SK-N-SH (cell line): ENCODE measurements at regions not wholly inside any gene's neighbourhood (a gene's known extent, or its start where the extent isn't known, plus 50 kb on each side); places are given as distances from the start of the nearest gene placed in this dataset.

Experiments used
- CTCF ChIA-PET: fragments of 300-600, 350-600 bp; formaldehyde crosslinking; extraction: SDS; loops from one replicate; lab custom pipeline; 2021; lab: Yijun Ruan, JAX
- POLR2A ChIA-PET: fragments of 350-600 bp; sonication (Branson Sonifier 250); formaldehyde crosslinking; extraction: SDS; loops from one replicate; lab custom pipeline; 2020; ENCODE audit warnings: antibody characterized with exemption, inconsistent platforms; lab: Yijun Ruan, JAX
- DNase-seq: peaks from one replicate; pipeline ENCODE4 v3.0.0; 2012
- H2AFZ ChIP-seq: fragments of 200-600 bp; sonication (generic); 2 replicates; pipeline ENCODE4 v1.8.1; 2016; ENCODE audit warnings: antibody characterized with exemption, mild to moderate bottlenecking, low read depth
- H3F3A ChIP-seq: fragments of 200-600 bp; sonication (generic); replicated peaks from 2 replicates; pipeline ENCODE3; 2016; ENCODE audit warnings: antibody characterized with exemption, mild to moderate bottlenecking; ENCODE audit not compliant: insufficient read depth
- H3K27ac ChIP-seq, 2 experiments: fragments of 200-500 bp in 1 of 2; fragments of 200-600 bp in 1 of 2; sonication (Bioruptor generic) in 1 of 2; sonication (generic), shearing (Covaris generic) in 1 of 2; 2 replicates each; pipeline versions ENCODE4 v1.5.1 to v1.6.1; 2014 to 2016; ENCODE audit warnings: low read depth in 2 of 2, inconsistent platforms in 1 of 2, low read length in 1 of 2, mild to moderate bottlenecking in 1 of 2, mixed read lengths in 1 of 2
- H3K27me3 ChIP-seq: fragments of 200-600 bp; sonication (generic), shearing (Covaris generic); 2 replicates; pipeline ENCODE4 v1.6.1; 2016; ENCODE audit warnings: mixed run types; ENCODE audit not compliant: insufficient read depth
- H3K36me3 ChIP-seq, 2 experiments: fragments of 200-500 bp in 1 of 2; fragments of 200-600 bp in 1 of 2; sonication (Bioruptor generic) in 1 of 2; sonication (generic) in 1 of 2; replicated peaks in 1 of 2; 2 replicates each; pipeline versions ENCODE3 to v1.5.1; 2014 to 2016; ENCODE audit warnings: low read length in 1 of 2, mild to moderate bottlenecking in 1 of 2; ENCODE audit not compliant: insufficient read depth in 2 of 2, control insufficient read depth in 1 of 2
- H3K4me1 ChIP-seq, 2 experiments: fragments of 200-500 bp in 1 of 2; fragments of 200-600 bp in 1 of 2; sonication (Bioruptor generic) in 1 of 2; sonication (generic), shearing (Covaris generic) in 1 of 2; 2 replicates each; pipeline versions ENCODE4 v1.5.1 to v1.6.1; 2014 to 2016; ENCODE audit warnings: low read depth in 1 of 2, low read length in 1 of 2, mixed run types in 1 of 2; ENCODE audit not compliant: insufficient read depth in 2 of 2, control insufficient read depth in 1 of 2
- H3K4me2 ChIP-seq: fragments of 200-600 bp; sonication (generic), shearing (Covaris generic); 2 replicates; pipeline ENCODE4 v1.6.1; 2017; ENCODE audit warnings: mixed run types
- H3K4me3 ChIP-seq, 2 experiments: fragments of 200-500 bp in 1 of 2; fragments of 200-600 bp in 1 of 2; sonication (Bioruptor generic) in 1 of 2; sonication (generic), shearing (Covaris generic) in 1 of 2; 2 replicates each; pipeline versions ENCODE4 v1.5.1 to v1.8.1; 2014 to 2016; ENCODE audit warnings: low read depth in 2 of 2, inconsistent platforms in 1 of 2, low read length in 1 of 2, mild to moderate bottlenecking in 1 of 2, mixed read lengths in 1 of 2, moderate library complexity in 1 of 2
- H3K79me2 ChIP-seq: fragments of 200-600 bp; sonication (generic); 2 replicates; pipeline ENCODE4 v1.8.1; 2017; ENCODE audit warnings: mild to moderate bottlenecking; ENCODE audit not compliant: insufficient read depth
- H3K9ac ChIP-seq: fragments of 200-600 bp; sonication (generic); 2 replicates; pipeline ENCODE4 v1.6.1; 2017; ENCODE audit warnings: mixed run types
- H3K9me2 ChIP-seq: fragments of 200-600 bp; sonication (generic); 2 replicates; pipeline ENCODE4 v1.6.1; 2017; ENCODE audit warnings: mixed run types
- H3K9me3 ChIP-seq: fragments of 200-600 bp; sonication (generic); 2 replicates; pipeline ENCODE4 v1.6.1; 2017; ENCODE audit warnings: mixed run types, mild to moderate bottlenecking, moderate library complexity
- H4K20me1 ChIP-seq: fragments of 200-600 bp; sonication (generic); 2 replicates; pipeline ENCODE4 v1.6.1; 2017; ENCODE audit warnings: mild to moderate bottlenecking, mixed run types; ENCODE audit not compliant: insufficient read depth
- CHD2 ChIP-seq: fragments of 150-350 bp; IDR thresholded peaks from 2 replicates; pipeline ENCODE4 v1.6.1; 2018; ENCODE audit warnings: low read length; ENCODE audit not compliant: partially characterized antibody
- CTCF ChIP-seq: fragments of 200-600 bp; sonication (generic); IDR thresholded peaks from 2 replicates; pipeline ENCODE4 v1.6.1; 2017; ENCODE audit warnings: antibody characterized with exemption, mild to moderate bottlenecking, moderate library complexity
- EZH2phosphoT487 ChIP-seq: fragments of 200-600 bp; sonication (generic); IDR thresholded peaks from 2 replicates; pipeline ENCODE4 v1.6.1; 2017; ENCODE audit warnings: low read depth, mixed run types, mild to moderate bottlenecking, antibody characterized with exemption, moderate library complexity, borderline replicate concordance
- FOSL2 ChIP-seq: IDR thresholded peaks from 2 replicates; pipeline ENCODE4 v1.4.0; 2012; ENCODE audit warnings: low read depth, mild to moderate bottlenecking, moderate library complexity, borderline replicate concordance
- FOXJ3 ChIP-seq: sonication (generic); formaldehyde crosslinking; IDR thresholded peaks from 2 replicates; pipeline ENCODE4 v1.5.1; 2020; ENCODE audit warnings: mild to moderate bottlenecking, missing genetic modification reagents
- GATA2 ChIP-seq: sonication (generic); formaldehyde crosslinking; IDR thresholded peaks from 2 replicates; pipeline ENCODE4 v1.5.0; 2020; ENCODE audit warnings: mild to moderate bottlenecking, missing genetic modification reagents
- IRF3 ChIP-seq: fragments of 150-350 bp; IDR thresholded peaks from 2 replicates; pipeline ENCODE4 v1.6.1; 2016; ENCODE audit warnings: mild to moderate bottlenecking, low read depth, low read length
- JUND ChIP-seq: IDR thresholded peaks from 2 replicates; pipeline ENCODE4 v1.4.0; 2012
- MEF2A ChIP-seq: IDR thresholded peaks from 2 replicates; pipeline ENCODE4 v1.4.0; 2012; ENCODE audit warnings: low read depth, borderline replicate concordance
- MXI1 ChIP-seq: IDR thresholded peaks from 2 replicates; pipeline ENCODE4 v1.6.1; 2012; ENCODE audit warnings: mild to moderate bottlenecking, low read depth, low read length, improper control_type of control experiment
- NFIC ChIP-seq: IDR thresholded peaks from 2 replicates; pipeline ENCODE4 v1.4.0; 2012; ENCODE audit warnings: borderline replicate concordance
- POLR2AphosphoS5 ChIP-seq: IDR thresholded peaks from 2 replicates; pipeline ENCODE4 v1.6.1; 2012; ENCODE audit warnings: low read depth, low read length
- RCOR1 ChIP-seq: fragments of 150-350 bp; IDR thresholded peaks from 2 replicates; pipeline ENCODE4 v1.6.1; 2017; ENCODE audit warnings: antibody characterized with exemption, low read length
- RXRA ChIP-seq: IDR thresholded peaks from 2 replicates; pipeline ENCODE4 v1.4.0; 2012; ENCODE audit warnings: low read depth, mild to moderate bottlenecking, borderline replicate concordance
- SIN3A ChIP-seq: IDR thresholded peaks from 2 replicates; pipeline ENCODE4 v1.6.1; 2012; ENCODE audit warnings: low read depth, mild to moderate bottlenecking, low read length, moderate library complexity, borderline replicate concordance
- USF2 ChIP-seq: fragments of 150-350 bp; IDR thresholded peaks from 2 replicates; pipeline ENCODE4 v1.6.1; 2017; ENCODE audit warnings: antibody characterized with exemption, low read length, low read depth, borderline replicate concordance
- ZBTB33 ChIP-seq: IDR thresholded peaks from 2 replicates; pipeline ENCODE4 v1.4.0; 2012; ENCODE audit warnings: low read depth, borderline replicate concordance
- whole genome bisulfite sequencing: methylation state at CpG from one replicate; pipeline ENCODE4 v1.1.6; 2017; ENCODE audit warnings: low lambda C conversion rate; 5-methylcytosine and 5-hydroxymethylcytosine counted together

GRCh38 chr20:56840716-56841261 is 211.7 kb downstream of the TFAP2C start:
- no peak for TF ChIP-seq MXI1
- TF ChIP-seq USF2, result no peak
- TF ChIP-seq EZH2phosphoT487, result no peak
- TF ChIP-seq MEF2A, result no peak
- TF ChIP-seq POLR2AphosphoS5, result no peak
- TF ChIP-seq FOSL2, result no peak
- TF ChIP-seq RXRA, result no peak
- no peak for TF ChIP-seq RCOR1
- TF ChIP-seq FOXJ3 (CRISPR knock-in tag), result no peak
- TF ChIP-seq GATA2 (CRISPR knock-in tag), result no peak
- TF ChIP-seq SIN3A, result no peak
- TF ChIP-seq NFIC, result no peak
- TF ChIP-seq IRF3, result no peak
- no peak for TF ChIP-seq CTCF
- no peak for TF ChIP-seq CHD2
- TF ChIP-seq JUND, result no peak
- TF ChIP-seq ZBTB33, result no peak
- no peaks in the 10 kb centered on the region for H4K20me1 ChIP-seq
- H3K4me2 ChIP-seq, result no peak overlapping the region
- no peak overlapping the region for H3K4me3 ChIP-seq
- no peak overlapping the region for H3K9ac ChIP-seq
- H3K9me2 ChIP-seq, result no peaks in the 10 kb centered on the region
- no peak for DNase-seq
- ChIA-PET CTCF (no interaction called here), POLR2A (no interaction called here)
- no peak overlapping the region for H3K27ac ChIP-seq
- no peaks in the 10 kb centered on the region for H3K79me2 ChIP-seq
- H3K4me1 ChIP-seq, result no peaks in the 10 kb centered on the region
- no peaks in the 10 kb centered on the region for H3F3A ChIP-seq
- WGBS, result 8% methylated on average over 3 of the region's 3 CpGs
- H3K9me3 ChIP-seq, result no peaks in the 10 kb centered on the region
- no peaks in the 10 kb centered on the region for H3K36me3 ChIP-seq
- no peak overlapping the region for H2AFZ ChIP-seq
- no peaks in the 10 kb centered on the region for H3K27me3 ChIP-seq
